K562 (cell line): ENCODE measurements at regions not wholly inside any gene's neighbourhood (a gene's known extent, or its start where the extent isn't known, plus 50 kb on each side); places are given as distances from the start of the nearest gene placed in this dataset.
A peak's percentile ranks its signal among the peaks of the same experiment; 100 is the strongest.

Experiments used
- ATAC-seq: fragments of 200-7000 bp; cut with Tn5 transposase; 3 replicates; pipeline ENCODE4 v1.9.1; 2020; ENCODE audit warnings: moderate library complexity
- BruUV-seq: library from RNA; stranded (reverse); fragments of 400-500 nt; replicated peaks from 2 replicates; lab custom pipeline; 2021; lab: Mats Ljungman, UMichigan
- CTCF ChIA-PET: fragments of 300-600 bp; formaldehyde crosslinking; extraction: SDS; loops from one replicate; lab custom pipeline; 2021; ENCODE audit warnings: low intra/inter-chr PET ratio; lab: Yijun Ruan, JAX
- POLR2A ChIA-PET: fragments of 300-600, 350-650 bp; sonication (Branson Sonifier 250); formaldehyde crosslinking; extraction: SDS; loops from one replicate; lab custom pipeline; 2021; ENCODE audit warnings: antibody characterized with exemption, inconsistent platforms; lab: Yijun Ruan, JAX
- DNase-seq, 4 experiments: peaks; one replicate each; pipeline versions ENCODE4 v3.0.0 to v3.0.0-alpha.2; 2011 to 2018; ENCODE audit warnings: low spot score in 3 of 4, mixed read lengths in 3 of 4; ENCODE audit errors: extremely low read depth in 1 of 4
- FAIRE-seq: peaks from 2 replicates; lab custom pipeline; 2011; peaks lifted over from hg19 to GRCh38; lab: Jason Lieb, UNC
- H2AFZ ChIP-seq: 2 replicates; pipeline ENCODE4 v1.6.0; 2011; ENCODE audit warnings: low read depth, low read length, control low read depth, inconsistent platforms
- H3K27ac ChIP-seq: fragments of 200-600 bp; 3 replicates; pipeline ENCODE4 v1.8.0; 2011; ENCODE audit warnings: low read depth, mild to moderate bottlenecking, control low read depth, inconsistent platforms, low read length, moderate library complexity, mixed read lengths; ENCODE audit errors: extremely low read depth
- H3K27me3 ChIP-seq, 2 experiments: fragments of 300-600 bp in 1 of 2; 2 replicates in 1 of 2; 3 replicates in 1 of 2; pipeline versions ENCODE4 v1.6.0 to v1.8.0; 2011; ENCODE audit warnings: inconsistent platforms in 2 of 2, low read length in 2 of 2, mild to moderate bottlenecking in 1 of 2, mixed read lengths in 1 of 2, moderate library complexity in 1 of 2; ENCODE audit not compliant: control insufficient read depth in 2 of 2, insufficient read depth in 2 of 2
- H3K36me3 ChIP-seq: fragments of 300-600 bp; 3 replicates; pipeline ENCODE4 v1.8.0; 2011; ENCODE audit warnings: mild to moderate bottlenecking, low read length, inconsistent platforms; ENCODE audit not compliant: control insufficient read depth, insufficient read depth
- H3K4me1 ChIP-seq, 2 experiments: fragments of 200-600 bp in 1 of 2; replicated peaks in 1 of 2; 2 replicates in 1 of 2; 3 replicates in 1 of 2; pipeline versions ENCODE4 v1.5.1 to v1.8.0; 2011; ENCODE audit warnings: inconsistent platforms in 2 of 2, low read length in 2 of 2, mild to moderate bottlenecking in 1 of 2, mixed read lengths in 1 of 2, moderate library complexity in 1 of 2; ENCODE audit not compliant: control insufficient read depth in 2 of 2, insufficient read depth in 2 of 2
- H3K4me2 ChIP-seq: 2 replicates; pipeline ENCODE4 v1.6.1; 2011; ENCODE audit warnings: low read length, control low read depth, inconsistent platforms, mixed read lengths; ENCODE audit not compliant: insufficient read depth
- H3K4me3 ChIP-seq: fragments of 200-600 bp; sonication (generic), shearing (Covaris generic); 2 replicates; pipeline ENCODE4 v1.5.1; 2016; ENCODE audit warnings: control low read depth, inconsistent platforms
- H3K79me2 ChIP-seq: fragments of 200-600 bp; 3 replicates; pipeline ENCODE4 v1.8.0; 2011; ENCODE audit warnings: low read length, inconsistent platforms; ENCODE audit not compliant: control insufficient read depth, insufficient read depth
- H3K9ac ChIP-seq, 2 experiments: 2 replicates each; pipeline versions ENCODE4 v1.6.0 to v1.6.1; 2011; ENCODE audit warnings: low read depth in 2 of 2, low read length in 2 of 2, control low read depth in 1 of 2, inconsistent platforms in 1 of 2, mild to moderate bottlenecking in 1 of 2, mixed read lengths in 1 of 2; ENCODE audit not compliant: insufficient read depth in 1 of 2
- H3K9me1 ChIP-seq: one replicate; pipeline ENCODE4 v1.6.0; 2011; ENCODE audit warnings: inconsistent platforms, mild to moderate bottlenecking, low read length, moderate library complexity; ENCODE audit not compliant: control insufficient read depth, insufficient read depth
- H3K9me3 ChIP-seq: replicated peaks from 2 replicates; pipeline ENCODE4 v1.5.1; 2011; ENCODE audit warnings: low read depth, low read length, inconsistent platforms; ENCODE audit not compliant: control insufficient read depth, insufficient read depth
- H4K20me1 ChIP-seq: replicated peaks from 2 replicates; pipeline ENCODE4 v1.6.1; 2011; ENCODE audit warnings: low read length, inconsistent platforms, mixed read lengths; ENCODE audit not compliant: control insufficient read depth, insufficient read depth
- CHD1 ChIP-seq: fragments of 200-600 bp; sonication (generic); IDR thresholded peaks from one replicate; pipeline ENCODE4 v1.6.1; 2012; ENCODE audit warnings: mild to moderate bottlenecking, moderate library complexity, low read length, inconsistent platforms
- E2F1 ChIP-seq: sonication (generic); formaldehyde crosslinking; IDR thresholded peaks from 2 replicates; pipeline ENCODE4 v1.8.1; 2023; ENCODE audit warnings: mild to moderate bottlenecking, missing genetic modification reagents, moderate library complexity
- KDM5B ChIP-seq: fragments of 200-600 bp; sonication (generic); IDR thresholded peaks from 2 replicates; pipeline ENCODE4 v1.6.1; 2012; ENCODE audit warnings: low read depth, mild to moderate bottlenecking, moderate library complexity, low read length, control low read depth, inconsistent platforms; ENCODE audit not compliant: insufficient replicate concordance
- L3MBTL2 ChIP-seq: fragments of 450-650 bp; IDR thresholded peaks from 2 replicates; pipeline ENCODE4 v1.6.1; 2016; ENCODE audit warnings: mild to moderate bottlenecking, moderate library complexity
- MEF2A ChIP-seq: IDR thresholded peaks from 2 replicates; pipeline ENCODE4 v1.6.1; 2011; ENCODE audit warnings: low read depth, mild to moderate bottlenecking, low read length, moderate library complexity; ENCODE audit not compliant: control insufficient read depth
- POLR2G ChIP-seq: fragments of 200-400 bp; formaldehyde crosslinking; IDR thresholded peaks from 2 replicates; pipeline ENCODE4 v1.6.1; 2017; ENCODE audit warnings: low read depth, mild to moderate bottlenecking, antibody characterized with exemption, low read length, moderate library complexity
- SIN3A ChIP-seq, 2 experiments: fragments of 150-350 bp in 1 of 2; IDR thresholded peaks; 2 replicates each; pipeline ENCODE4 v1.6.1; 2011 to 2016; ENCODE audit warnings: borderline replicate concordance in 2 of 2, low read depth in 2 of 2, low read length in 2 of 2, mild to moderate bottlenecking in 2 of 2, moderate library complexity in 2 of 2; ENCODE audit not compliant: control insufficient read depth in 1 of 2
- U2AF1 ChIP-seq: fragments of 200-400 bp; formaldehyde crosslinking; optimal IDR thresholded peaks from 2 replicates; pipeline ENCODE3; 2017; ENCODE audit warnings: mild to moderate bottlenecking, low read depth, low read length, moderate library complexity
- ZBTB40 ChIP-seq, 2 experiments: fragments of 450-650 bp in 1 of 2; sonication (generic) in 1 of 2; formaldehyde crosslinking in 1 of 2; IDR thresholded peaks; 2 replicates each; pipeline versions ENCODE4 v1.7.1 to v1.9.0; 2016 to 2022; ENCODE audit warnings: inconsistent platforms in 1 of 2, mild to moderate bottlenecking in 1 of 2, missing genetic modification reagents in 1 of 2
- WGBS: fragments of 100-300 bp; shearing (Covaris generic); methylation state at CpG from one replicate; pipeline ENCODE4 v1.1.6; 2016; ENCODE audit warnings: low coverage, mixed read lengths; ENCODE audit not compliant: insufficient coverage; ENCODE audit errors: missing lambda C conversion rate; 5-methylcytosine and 5-hydroxymethylcytosine counted together
- in situ Hi-C: fragments of 300-500 bp; cut with MboI; formaldehyde crosslinking; loops from 4 replicates; pipeline ENCODE4 v1.15.0; 2018; ENCODE audit warnings: inconsistent platforms, mixed read lengths
- intact Hi-C: fragments of 100-400 bp; cut with micrococcal nuclease; formaldehyde crosslinking; loops from 2 replicates; pipeline ENCODE4 v1.14.2; 2022

GRCh38 chr6:26187292-26187691 is 100.1 kb downstream of the HFE start:
- intact Hi-C loops = no loop called here

More at GRCh38 chr6:26187292-26187691, 100.1 kb downstream of the HFE start:
- no peaks in the 10 kb centered on the region for H3K27me3 ChIP-seq
- ChIA-PET POLR2A (interaction anchor here (1.0 to 18.6 kb wide), 19 partner anchors 11 to 408 kb away, joined by 3 to 323 read pairs (median 11); partner anchors contain the start of genes ABT1 and HMGN4), CTCF (interaction anchor here (1.3 kb wide), 1 partner anchor 409 kb away, joined by 3 read pairs; no protein-coding TSS in a partner anchor)
- in situ Hi-C loops = loop anchor here (25.0 kb wide), 1 partner anchor 375 kb away; no protein-coding TSS in a partner anchor
- ATAC-seq (no peak), DNase-seq (no peak), FAIRE-seq (no peak)
- H3K9me3 ChIP-seq = no peaks in the 10 kb centered on the region
- H3K4me1 ChIP-seq = peaks cover 5 to 27% of the 10 kb centered on the region in 2 experiments
- H4K20me1 ChIP-seq = no peaks in the 10 kb centered on the region
- no peaks in the 10 kb centered on the region for H3K9me1 ChIP-seq
- peak overlapping the region; percentile 99 for H3K27ac ChIP-seq
- H3K79me2 ChIP-seq = peaks cover 61% of the 10 kb centered on the region
- peak overlapping the region; percentile 53 for H3K4me3 ChIP-seq
- H3K4me2 ChIP-seq = peak overlapping the region; percentile 96
- no peak overlapping the region; the same call in 1 of the 2 replicates for H2AFZ ChIP-seq
- peaks cover 30% of the 10 kb centered on the region; the same call in 2 of the 3 replicates for H3K36me3 ChIP-seq
- BruUV-seq = no TSS peak
- H3K9ac ChIP-seq = peak overlapping the region in 1 of 2 experiments; percentile 97; a peak in 2 of 4 replicates
- no peak for TF ChIP-seq L3MBTL2
- TF ChIP-seq POLR2G = peak; percentile 39; the same call in 1 of the 2 replicates
- 0 out of 2 replicates have a peak, but pooled peaks have one; percentile 5 for TF ChIP-seq E2F1 (CRISPR knock-in tag)
- peak; percentile 8 for TF ChIP-seq KDM5B
- TF ChIP-seq MEF2A = no peak
- peak; percentile 76 for TF ChIP-seq ZBTB40 (IDR thresholded peaks at IDR 0.05)
- peak; percentile 56; the same call in 1 of the 2 replicates for TF ChIP-seq ZBTB40 (CRISPR knock-in tag; IDR thresholded peaks at IDR 0.05)
- TF ChIP-seq SIN3A (IDR thresholded peaks at IDR 0.05; ENCODE audit: borderline replicate concordance in 2 of 2, control insufficient read depth in 1 of 2, low read depth in 2 of 2, low read length in 2 of 2) = 0 out of 4 replicates have a peak, but pooled peaks of 1 of the 2 experiments have one; percentile 31
- peak; percentile 24 for TF ChIP-seq U2AF1
- peak; percentile 6 for TF ChIP-seq CHD1
- WGBS = 19% methylated on average over 3 of the region's 3 CpGs
